WTC11 (cell line): ENCODE measurements at regions not wholly inside any gene's neighbourhood (a gene's known extent, or its start where the extent isn't known, plus 50 kb on each side); places are given as distances from the start of the nearest gene placed in this dataset.
A peak's percentile ranks its signal among the peaks of the same experiment; 100 is the strongest.

Experiments
- FOXP4 ChIP-seq: sonication (generic); formaldehyde crosslinking; IDR thresholded peaks from 2 replicates; pipeline ENCODE4 v1.8.0; 2022; ENCODE audit warnings: mild to moderate bottlenecking, missing genetic modification reagents
- NR3C1 ChIP-seq: sonication (generic); formaldehyde crosslinking; conservative IDR thresholded peaks from 2 replicates; pipeline ENCODE4 v1.8.1; 2023; ENCODE audit warnings: low read depth, mild to moderate bottlenecking, missing genetic modification reagents
- ZNF423 ChIP-seq: fragments of 250-450 bp; sonication (Bioruptor Pico); IDR thresholded peaks from 2 replicates; pipeline ENCODE4 v2.1.2; 2022; ENCODE audit warnings: mild to moderate bottlenecking, moderate library complexity
- TF ChIP-seq, protein P1 (sequence below): fragments of 200-600 bp; IDR thresholded peaks from 2 replicates; pipeline ENCODE4 v1.8.0; 2022; ENCODE audit warnings: antibody characterized with exemption
- TF ChIP-seq, protein P2 (sequence below): sonication (generic); formaldehyde crosslinking; IDR thresholded peaks from 2 replicates; pipeline ENCODE4 v1.8.0; 2023; ENCODE audit warnings: missing genetic modification reagents

DNA sequence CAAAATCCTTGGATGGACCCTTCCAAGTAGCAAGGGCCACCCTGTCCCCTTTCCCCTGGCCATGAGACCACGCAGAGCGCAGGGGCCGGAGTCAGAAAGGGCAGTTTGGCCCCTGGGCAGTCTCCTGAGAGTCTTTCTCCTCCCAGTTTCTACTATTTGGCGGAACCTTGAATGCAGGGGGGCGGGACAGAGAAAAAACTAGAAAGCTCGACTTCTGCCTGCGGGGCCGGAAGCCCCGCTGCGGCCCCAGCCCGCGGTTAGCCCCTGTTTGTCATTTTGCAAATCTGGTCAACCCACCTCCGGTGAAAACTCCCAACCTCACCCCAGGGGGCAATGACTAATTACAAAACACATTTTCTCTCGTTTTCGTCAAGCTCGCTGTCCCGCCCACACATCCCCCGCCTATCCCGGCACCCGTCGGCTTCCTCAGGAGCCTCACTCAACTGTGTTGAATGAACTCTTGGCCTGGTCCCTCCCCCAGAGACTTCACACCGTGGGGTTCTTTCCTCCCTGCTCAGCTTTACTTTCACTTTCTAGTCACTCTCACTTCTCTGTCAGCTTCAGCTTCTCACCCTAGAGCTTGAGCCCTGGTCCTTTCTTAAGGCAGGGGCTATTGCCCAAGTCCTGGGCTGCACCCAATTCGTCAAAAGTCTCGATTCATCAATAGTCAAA lies 66.7 kb downstream of the IRF2BPL start:
- TF ChIP-seq FOXP4 (CRISPR knock-in tag): peak; percentile 38; the same call in 1 of the 2 replicates
- TF ChIP-seq ZNF423 (CRISPR knock-in tag): peak; percentile 92
- TF ChIP-seq, protein P1, sequence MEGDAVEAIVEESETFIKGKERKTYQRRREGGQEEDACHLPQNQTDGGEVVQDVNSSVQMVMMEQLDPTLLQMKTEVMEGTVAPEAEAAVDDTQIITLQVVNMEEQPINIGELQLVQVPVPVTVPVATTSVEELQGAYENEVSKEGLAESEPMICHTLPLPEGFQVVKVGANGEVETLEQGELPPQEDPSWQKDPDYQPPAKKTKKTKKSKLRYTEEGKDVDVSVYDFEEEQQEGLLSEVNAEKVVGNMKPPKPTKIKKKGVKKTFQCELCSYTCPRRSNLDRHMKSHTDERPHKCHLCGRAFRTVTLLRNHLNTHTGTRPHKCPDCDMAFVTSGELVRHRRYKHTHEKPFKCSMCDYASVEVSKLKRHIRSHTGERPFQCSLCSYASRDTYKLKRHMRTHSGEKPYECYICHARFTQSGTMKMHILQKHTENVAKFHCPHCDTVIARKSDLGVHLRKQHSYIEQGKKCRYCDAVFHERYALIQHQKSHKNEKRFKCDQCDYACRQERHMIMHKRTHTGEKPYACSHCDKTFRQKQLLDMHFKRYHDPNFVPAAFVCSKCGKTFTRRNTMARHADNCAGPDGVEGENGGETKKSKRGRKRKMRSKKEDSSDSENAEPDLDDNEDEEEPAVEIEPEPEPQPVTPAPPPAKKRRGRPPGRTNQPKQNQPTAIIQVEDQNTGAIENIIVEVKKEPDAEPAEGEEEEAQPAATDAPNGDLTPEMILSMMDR: no peak
- TF ChIP-seq NR3C1 (CRISPR knock-in tag): no peak
- TF ChIP-seq, protein P2, sequence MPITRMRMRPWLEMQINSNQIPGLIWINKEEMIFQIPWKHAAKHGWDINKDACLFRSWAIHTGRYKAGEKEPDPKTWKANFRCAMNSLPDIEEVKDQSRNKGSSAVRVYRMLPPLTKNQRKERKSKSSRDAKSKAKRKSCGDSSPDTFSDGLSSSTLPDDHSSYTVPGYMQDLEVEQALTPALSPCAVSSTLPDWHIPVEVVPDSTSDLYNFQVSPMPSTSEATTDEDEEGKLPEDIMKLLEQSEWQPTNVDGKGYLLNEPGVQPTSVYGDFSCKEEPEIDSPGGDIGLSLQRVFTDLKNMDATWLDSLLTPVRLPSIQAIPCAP: peak; percentile 94; the same call in 1 of the 2 replicates
